HS-27A (cell line): ENCODE measurements at regions not wholly inside any gene's neighbourhood (a gene's known extent, or its start where the extent isn't known, plus 50 kb on each side); places are given as distances from the start of the nearest gene placed in this dataset.

ENCODE experiments used
- DNase-seq: peaks from one replicate; pipeline ENCODE4 v3.0.0-alpha.2; 2012; ENCODE audit warnings: low read depth, missing footprints

GRCh38 chr18:43572163-43572562, 294.9 kb upstream of the SYT4 start:
- DNase-seq = no peak

- no peak for DNase-seq
Measured at GRCh38 chr18:43574974-43575373, 297.7 kb upstream of the SYT4 start.

- DNase-seq = no peak
Measured at GRCh38 chr18:43578211-43578610, 300.9 kb upstream of the SYT4 start.

GRCh38 chr18:43578706-43579105, 301.4 kb upstream of the SYT4 start:
- no peak for DNase-seq

GRCh38 chr18:43581936-43582519, 304.7 kb upstream of the SYT4 start:
- DNase-seq = no peak

- DNase-seq = no peak
Measured at GRCh38 chr18:43587538-43588153, 310.4 kb upstream of the SYT4 start.

- DNase-seq = no peak
Measured at GRCh38 chr18:43588838-43589237, 311.5 kb upstream of the SYT4 start.

GRCh38 chr18:43589611-43590151, 312.4 kb upstream of the SYT4 start:
- DNase-seq = no peak

- DNase-seq = no peak
Measured at GRCh38 chr18:43590182-43590903, 313.1 kb upstream of the SYT4 start.

- no peak for DNase-seq
Measured at GRCh38 chr18:43592269-43592668, 315.0 kb upstream of the SYT4 start.

GRCh38 chr18:43596105-43596712, 318.9 kb upstream of the SYT4 start:
- DNase-seq = no peak

- DNase-seq = no peak
Measured at GRCh38 chr18:43601432-43601831, 324.1 kb upstream of the SYT4 start.

- no peak for DNase-seq
Measured at GRCh38 chr18:43605224-43605623, 327.9 kb upstream of the SYT4 start.

- DNase-seq = no peak
Measured at GRCh38 chr18:43606795-43607194, 329.5 kb upstream of the SYT4 start.

GRCh38 chr18:43620936-43621335, 343.6 kb upstream of the SYT4 start:
- DNase-seq = no peak

- no peak for DNase-seq
Measured at GRCh38 chr18:43622024-43622423, 344.7 kb upstream of the SYT4 start.

- DNase-seq = no peak
Measured at GRCh38 chr18:43625582-43625981, 348.3 kb upstream of the SYT4 start.

- no peak for DNase-seq
Measured at GRCh38 chr18:43627848-43628530, 350.7 kb upstream of the SYT4 start.

GRCh38 chr18:43634994-43635393, 357.7 kb upstream of the SYT4 start:
- no peak for DNase-seq

- no peak for DNase-seq
Measured at GRCh38 chr18:43635397-43635796, 358.1 kb upstream of the SYT4 start.

GRCh38 chr18:43642727-43643330, 365.5 kb upstream of the SYT4 start:
- no peak for DNase-seq

- no peak for DNase-seq
Measured at GRCh38 chr18:43648002-43648401, 370.7 kb upstream of the SYT4 start.
